ENCODE measurements at regions not wholly inside any gene's neighbourhood (a gene's known extent, or its start where the extent isn't known, plus 50 kb on each side); places are given as distances from the start of the nearest gene placed in this dataset.

DNA sequence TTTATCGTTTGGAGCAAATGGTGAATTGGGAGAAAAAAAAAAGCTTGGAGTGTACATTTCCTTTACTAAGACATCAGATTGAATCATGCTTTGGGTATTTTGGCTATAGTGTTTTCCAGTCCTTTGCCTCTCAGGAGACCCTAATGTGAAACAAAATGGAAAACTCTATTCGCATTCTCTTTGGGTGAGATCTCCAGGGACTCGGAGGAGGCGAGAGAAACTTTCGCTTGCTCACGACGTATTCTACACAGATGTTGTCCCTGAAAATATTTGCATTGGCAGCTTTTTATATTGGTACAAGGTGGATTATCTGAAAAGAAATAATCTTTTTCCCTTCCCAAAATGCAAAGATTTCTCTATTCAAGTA, 1240.1 kb upstream of the WWC1 start:
- Histone ChIP-seq H3K36me3 (replicated peaks in 1 of 2; ENCODE audit: control extremely low read depth in 1 of 2, control insufficient read depth in 1 of 2, extremely low read depth in 1 of 2, insufficient read depth in 2 of 2, low read length in 1 of 2) (no peaks in the 10 kb centered on the region), H2AFZ (ENCODE audit: insufficient read depth, low read depth, low read length, poor library complexity, severe bottlenecking) (no peak overlapping the region), H3K4me3 (ENCODE audit: control extremely low read depth in 1 of 5, extremely low read depth in 1 of 5, insufficient read depth in 1 of 5, low read depth in 2 of 5, low read length in 4 of 5) (no peak overlapping the region), H3K4me1 (ENCODE audit: control insufficient read depth in 2 of 2, insufficient read depth in 2 of 2, low read length in 2 of 2) (no peaks in the 10 kb centered on the region), H3K4me2 (replicated peaks; ENCODE audit: low read depth, low read length, poor library complexity, severe bottlenecking) (no peak overlapping the region), H3K27me3 (replicated peaks in 1 of 4; ENCODE audit: control extremely low read depth in 1 of 4, control insufficient read depth in 3 of 4, insufficient read depth in 4 of 4, low read length in 3 of 4) (no peaks in the 10 kb centered on the region), H3K9ac (ENCODE audit: low read length) (no peak overlapping the region), H3K9me3 (ENCODE audit: control extremely low read depth in 1 of 3, control insufficient read depth in 2 of 3, insufficient read depth in 1 of 3, low read length in 2 of 3) (no peaks in the 10 kb centered on the region), H4K20me1 (ENCODE audit: control insufficient read depth, insufficient read depth, low read length, poor library complexity, severe bottlenecking) (no peaks in the 10 kb centered on the region), H3K79me2 (ENCODE audit: control insufficient read depth, insufficient read depth, low read length) (no peaks in the 10 kb centered on the region), H3K27ac (ENCODE audit: low read length in 2 of 2) (no peak overlapping the region)
- Mint-ChIP-seq H3K27ac (no peak overlapping the region), H3K9me3 (ENCODE audit: insufficient read depth) (peaks cover 4% of the 10 kb centered on the region), H3K4me1 (no peaks in the 10 kb centered on the region), H3K27me3 (no peaks in the 10 kb centered on the region), H3K4me3 (no peak overlapping the region)
- ATAC-seq (ENCODE audit: low read depth): no peak
- DNase-seq: no peak
- ChIA-PET CTCF (no interaction called here), POLR2A (no interaction called here)
- 100% methylated on average over 2 of the region's 7 CpGs for whole genome bisulfite sequencing (ENCODE audit: insufficient coverage)
- intact Hi-C loops (cut with micrococcal nuclease): no loop called here
- no peak for TF ChIP-seq EZH2 (IDR thresholded peaks at IDR 0.05; ENCODE audit: borderline replicate concordance, insufficient read depth, low read depth, low read length, poor library complexity, severe bottlenecking)
- TF ChIP-seq, protein P1, sequence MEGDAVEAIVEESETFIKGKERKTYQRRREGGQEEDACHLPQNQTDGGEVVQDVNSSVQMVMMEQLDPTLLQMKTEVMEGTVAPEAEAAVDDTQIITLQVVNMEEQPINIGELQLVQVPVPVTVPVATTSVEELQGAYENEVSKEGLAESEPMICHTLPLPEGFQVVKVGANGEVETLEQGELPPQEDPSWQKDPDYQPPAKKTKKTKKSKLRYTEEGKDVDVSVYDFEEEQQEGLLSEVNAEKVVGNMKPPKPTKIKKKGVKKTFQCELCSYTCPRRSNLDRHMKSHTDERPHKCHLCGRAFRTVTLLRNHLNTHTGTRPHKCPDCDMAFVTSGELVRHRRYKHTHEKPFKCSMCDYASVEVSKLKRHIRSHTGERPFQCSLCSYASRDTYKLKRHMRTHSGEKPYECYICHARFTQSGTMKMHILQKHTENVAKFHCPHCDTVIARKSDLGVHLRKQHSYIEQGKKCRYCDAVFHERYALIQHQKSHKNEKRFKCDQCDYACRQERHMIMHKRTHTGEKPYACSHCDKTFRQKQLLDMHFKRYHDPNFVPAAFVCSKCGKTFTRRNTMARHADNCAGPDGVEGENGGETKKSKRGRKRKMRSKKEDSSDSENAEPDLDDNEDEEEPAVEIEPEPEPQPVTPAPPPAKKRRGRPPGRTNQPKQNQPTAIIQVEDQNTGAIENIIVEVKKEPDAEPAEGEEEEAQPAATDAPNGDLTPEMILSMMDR (IDR thresholded peaks at IDR 0.05): no peak

DNA sequence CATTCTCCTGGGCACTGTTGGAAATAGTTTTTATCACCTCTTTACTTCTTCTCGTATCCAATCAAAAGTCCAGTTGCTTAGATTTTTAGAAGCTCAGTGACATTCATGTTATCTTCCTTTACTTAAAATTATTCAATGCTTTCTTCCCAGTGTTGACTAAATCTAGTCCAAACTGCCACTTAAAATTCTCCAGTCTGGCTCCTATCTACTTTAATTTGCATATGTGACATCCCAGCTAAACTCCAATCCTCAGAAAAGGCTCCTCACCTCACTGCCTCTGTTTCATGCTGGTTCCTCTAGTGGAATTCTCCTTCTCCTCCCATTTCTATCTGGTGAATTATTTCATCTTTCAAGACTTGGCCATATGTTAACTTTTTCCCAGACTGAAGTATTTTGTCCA, 1238.7 kb upstream of the WWC1 start:
- H3K27me3 Mint-ChIP-seq: no peaks in the 10 kb centered on the region
- Histone ChIP-seq H3K9ac (ENCODE audit: low read length) (no peak overlapping the region), H3K36me3 (replicated peaks in 1 of 2; ENCODE audit: control extremely low read depth in 1 of 2, control insufficient read depth in 1 of 2, extremely low read depth in 1 of 2, insufficient read depth in 2 of 2, low read length in 1 of 2) (no peaks in the 10 kb centered on the region), H3K4me1 (ENCODE audit: control insufficient read depth in 2 of 2, insufficient read depth in 2 of 2, low read length in 2 of 2) (no peaks in the 10 kb centered on the region), H3K79me2 (ENCODE audit: control insufficient read depth, insufficient read depth, low read length) (no peaks in the 10 kb centered on the region), H3K9me3 (ENCODE audit: control extremely low read depth in 1 of 3, control insufficient read depth in 2 of 3, insufficient read depth in 1 of 3, low read length in 2 of 3) (no peaks in the 10 kb centered on the region), H3K27me3 (replicated peaks in 1 of 4; ENCODE audit: control extremely low read depth in 1 of 4, control insufficient read depth in 3 of 4, insufficient read depth in 4 of 4, low read length in 3 of 4) (no peaks in the 10 kb centered on the region), H3K4me2 (replicated peaks; ENCODE audit: low read depth, low read length, poor library complexity, severe bottlenecking) (no peak overlapping the region), H2AFZ (ENCODE audit: insufficient read depth, low read depth, low read length, poor library complexity, severe bottlenecking) (no peak overlapping the region), H4K20me1 (ENCODE audit: control insufficient read depth, insufficient read depth, low read length, poor library complexity, severe bottlenecking) (no peaks in the 10 kb centered on the region), H3K4me3 (ENCODE audit: control extremely low read depth in 1 of 5, extremely low read depth in 1 of 5, insufficient read depth in 1 of 5, low read depth in 2 of 5, low read length in 4 of 5) (no peak overlapping the region), H3K27ac (ENCODE audit: low read length in 2 of 2) (no peak overlapping the region)
- CTCF ChIA-PET: no interaction called here
- intact Hi-C loops (cut with micrococcal nuclease): no loop called here
- ATAC-seq (ENCODE audit: low read depth): no peak
- TF ChIP-seq, protein P1 (IDR thresholded peaks at IDR 0.05): no peak
- no peak for TF ChIP-seq EZH2 (IDR thresholded peaks at IDR 0.05; ENCODE audit: borderline replicate concordance, insufficient read depth, low read depth, low read length, poor library complexity, severe bottlenecking)
- DNase-seq: no peak
- H3K4me3 Mint-ChIP-seq: no peak overlapping the region
- H3K4me1 Mint-ChIP-seq: no peaks in the 10 kb centered on the region
- WGBS (ENCODE audit: insufficient coverage): 75% methylated on average over 1 of the region's 1 CpG
- no peak overlapping the region for H3K27ac Mint-ChIP-seq
- H3K9me3 Mint-ChIP-seq (ENCODE audit: insufficient read depth): peaks cover 4% of the 10 kb centered on the region
- POLR2A ChIA-PET: no interaction called here
